ENCODE measurements at regions not wholly inside any gene's neighbourhood (a gene's known extent, or its start where the extent isn't known, plus 50 kb on each side); places are given as distances from the start of the nearest gene placed in this dataset.

GRCh38 chr14:65346474-65346873 lies 66.1 kb upstream of the FUT8 start:
- intact Hi-C loops (cut with micrococcal nuclease), result no loop called here

DNA sequence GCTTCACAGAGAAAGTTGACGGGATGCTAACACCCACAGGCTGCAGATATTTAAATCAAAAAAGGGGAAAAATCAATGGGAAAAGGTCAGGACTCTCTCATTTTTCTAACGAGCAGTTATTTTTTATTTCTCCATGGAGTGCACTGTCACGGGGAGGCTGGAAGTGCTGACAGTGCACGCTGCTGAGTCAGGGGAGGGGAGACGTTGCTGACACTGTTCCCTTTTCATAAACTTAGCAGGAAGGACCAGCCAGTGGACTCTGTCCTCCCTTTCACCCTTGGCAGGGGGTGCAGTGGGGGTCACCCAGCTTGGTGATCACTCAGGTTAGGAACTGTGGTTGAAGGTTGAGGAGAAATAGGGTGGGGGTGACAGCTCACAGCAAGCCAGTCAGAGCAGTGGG lies 65.6 kb upstream of the FUT8 start:
- intact Hi-C loops (cut with micrococcal nuclease), result no loop called here

DNA sequence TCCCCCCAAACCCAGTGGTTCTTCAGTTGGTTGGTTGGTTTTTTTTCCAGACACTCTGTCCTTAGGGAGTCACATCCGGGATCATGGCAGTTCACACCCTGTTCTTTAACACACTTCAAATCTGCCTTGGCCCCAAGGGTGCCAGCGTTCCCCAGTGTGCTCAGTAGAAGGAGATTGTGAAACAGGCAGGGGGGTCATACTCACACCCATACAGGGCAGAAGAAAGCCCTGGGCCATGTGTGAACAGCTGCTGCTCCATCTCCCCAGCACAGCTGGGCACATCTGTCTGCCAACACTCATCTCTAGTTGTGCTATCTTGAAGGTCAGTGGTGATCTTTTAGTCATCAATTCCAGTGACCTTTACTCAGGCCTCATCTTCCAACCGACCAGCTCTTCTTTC lies 64.4 kb upstream of the FUT8 start:
- intact Hi-C loops (cut with micrococcal nuclease), result no loop called here

DNA sequence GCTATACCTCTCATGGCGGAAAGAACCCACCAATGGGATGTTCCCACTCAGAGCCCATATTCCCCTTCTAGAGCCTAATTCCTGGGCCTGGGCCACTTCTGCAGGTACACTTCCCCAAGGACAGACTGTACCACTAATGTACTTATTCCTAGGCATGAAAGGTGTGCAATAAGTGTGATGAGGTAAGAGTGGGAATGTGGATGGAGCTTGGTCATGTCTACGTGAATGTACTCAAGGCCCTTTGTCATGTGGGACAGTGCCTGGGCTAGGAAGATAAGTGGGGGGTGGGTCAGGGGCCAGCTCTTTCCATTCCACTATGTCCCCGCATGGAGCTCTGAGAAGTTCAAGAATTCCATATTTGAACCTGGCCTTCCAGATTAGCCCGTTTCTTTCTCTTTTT lies 63.4 kb upstream of the FUT8 start:
- intact Hi-C loops (cut with micrococcal nuclease), result no loop called here

DNA sequence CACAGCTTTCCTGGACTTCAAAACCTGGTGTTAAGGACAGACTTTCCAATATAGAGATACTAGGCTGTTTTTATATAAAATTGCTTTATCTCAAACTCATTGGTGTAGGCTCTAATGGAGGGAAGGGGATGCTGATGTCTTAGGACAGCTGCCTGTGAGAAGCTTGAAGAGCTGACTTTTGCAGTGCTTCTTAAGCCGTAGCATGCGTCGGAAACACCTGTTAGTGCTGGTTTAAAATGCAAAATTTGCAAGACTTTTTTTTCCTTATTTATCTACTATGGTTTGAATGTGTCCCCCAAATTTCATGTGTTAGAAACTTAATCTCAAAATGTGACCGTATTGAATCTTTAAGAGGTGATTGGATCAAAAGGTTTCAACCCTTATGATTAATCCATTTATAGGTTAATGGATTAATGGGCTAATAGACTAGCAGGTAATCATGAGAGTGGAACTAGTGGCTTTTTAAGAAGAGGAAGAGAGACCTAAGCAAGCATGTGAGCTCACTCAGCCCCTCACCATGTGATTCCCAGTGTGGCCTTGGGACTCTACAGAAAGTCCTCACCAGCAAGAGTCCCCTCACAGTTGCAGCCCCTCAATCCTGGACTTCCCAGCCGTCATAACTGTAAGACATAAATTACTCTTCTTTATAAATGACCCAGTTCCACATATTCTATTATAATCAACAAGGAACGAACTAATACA lies 60.9 kb upstream of the FUT8 start:
- intact Hi-C loops (cut with micrococcal nuclease), result no loop called here

GRCh38 chr14:65352964-65353530 lies 59.5 kb upstream of the FUT8 start:
- intact Hi-C loops (cut with micrococcal nuclease), result no loop called here

DNA sequence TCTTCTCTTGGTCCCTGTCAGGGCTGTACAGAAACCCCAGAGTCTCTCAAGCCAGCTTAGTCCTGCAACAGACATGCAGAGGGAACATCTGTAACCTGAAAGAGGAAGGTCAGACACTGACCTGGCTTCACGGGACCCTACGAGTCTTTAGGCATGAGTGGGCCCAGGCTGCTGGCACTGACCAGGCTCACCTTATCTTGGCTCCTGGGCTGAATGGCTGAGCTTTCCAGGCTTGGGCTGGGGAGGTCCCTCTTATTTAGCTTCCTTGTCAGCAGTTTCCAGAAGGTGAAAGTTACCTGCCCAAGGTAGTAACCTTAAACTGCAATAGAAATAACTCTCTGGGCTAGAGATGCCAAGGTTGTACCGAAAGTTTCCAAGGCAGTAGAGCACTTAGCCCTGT lies 58.4 kb upstream of the FUT8 start:
- intact Hi-C loops (cut with micrococcal nuclease), result no loop called here

DNA sequence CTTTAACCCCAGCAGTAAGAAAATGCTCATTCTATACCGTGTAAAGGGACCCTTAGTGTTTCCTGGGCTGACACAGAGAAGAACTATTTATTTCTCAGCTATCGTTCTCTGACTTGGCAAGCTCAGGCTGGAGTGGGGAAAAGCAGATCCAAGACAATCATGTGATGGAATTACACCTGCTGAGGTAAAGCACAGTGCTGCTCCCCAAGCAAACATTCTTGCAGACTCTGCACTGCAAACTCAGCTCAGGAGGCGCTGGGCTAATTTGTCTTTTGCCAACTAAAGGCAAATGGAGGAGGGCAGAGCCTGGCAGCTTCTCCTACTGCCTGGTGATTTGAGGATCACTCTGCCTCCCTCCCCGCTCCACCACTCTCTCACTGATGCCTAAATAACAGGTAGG lies 57.8 kb upstream of the FUT8 start:
- intact Hi-C loops (cut with micrococcal nuclease), result loop anchor here (5.0 kb wide), 1 partner anchor 182 kb away; no protein-coding TSS in a partner anchor

DNA sequence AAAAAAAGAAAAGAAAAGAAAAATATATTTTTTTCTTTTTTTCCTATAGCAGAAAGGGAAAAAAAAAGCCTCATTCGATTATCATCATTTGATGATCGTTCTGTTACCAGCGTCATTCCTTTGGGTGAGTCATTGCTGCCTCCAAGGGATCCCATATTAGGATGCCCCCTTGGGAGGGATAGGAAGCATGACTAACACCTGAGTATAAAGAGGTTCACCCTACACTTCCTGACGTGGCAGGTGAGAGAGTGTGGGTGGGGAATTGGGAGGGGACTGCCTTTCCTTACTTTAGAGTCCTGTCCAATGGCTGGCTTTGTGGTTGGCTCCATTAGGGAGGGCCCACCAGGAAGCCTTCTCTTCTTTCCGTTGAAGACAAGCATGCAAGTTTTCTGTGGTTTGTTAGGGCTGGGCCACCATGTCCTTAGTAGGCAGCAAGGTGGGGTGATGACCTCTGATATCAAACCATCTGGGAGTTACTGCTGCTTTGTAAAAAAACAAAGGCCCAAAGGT lies 56.1 kb upstream of the FUT8 start:
- intact Hi-C loops (cut with micrococcal nuclease), result loop anchor here (2.0 to 5.0 kb wide), 2 partner anchors 70 to 184 kb away; no protein-coding TSS in a partner anchor

GRCh38 chr14:65357113-65357512 lies 55.4 kb upstream of the FUT8 start:
- intact Hi-C loops (cut with micrococcal nuclease), result loop anchor here (2.0 to 5.0 kb wide), 2 partner anchors 70 to 185 kb away; no protein-coding TSS in a partner anchor

DNA sequence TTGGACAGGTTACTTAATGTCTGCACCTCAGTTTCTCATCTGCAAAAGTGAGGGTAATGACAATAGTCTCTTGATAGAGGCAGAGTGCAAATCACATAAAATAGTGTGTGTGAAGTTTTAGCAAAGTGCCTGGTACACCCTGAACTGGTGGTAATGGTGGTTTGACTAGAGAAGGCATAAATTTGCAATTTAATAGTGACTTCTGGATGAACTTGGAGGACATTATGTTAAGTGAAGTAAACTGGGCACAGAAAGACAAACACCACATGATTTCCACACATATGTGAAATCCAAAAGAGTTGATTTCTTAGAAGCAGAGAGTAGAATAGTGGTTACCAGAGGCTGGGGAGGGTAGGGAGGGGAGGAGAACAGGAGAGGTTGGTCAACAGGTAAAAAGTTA lies 54.8 kb upstream of the FUT8 start:
- intact Hi-C loops (cut with micrococcal nuclease), result loop anchor here (2.0 to 5.0 kb wide), 2 partner anchors 71 to 185 kb away; no protein-coding TSS in a partner anchor

DNA sequence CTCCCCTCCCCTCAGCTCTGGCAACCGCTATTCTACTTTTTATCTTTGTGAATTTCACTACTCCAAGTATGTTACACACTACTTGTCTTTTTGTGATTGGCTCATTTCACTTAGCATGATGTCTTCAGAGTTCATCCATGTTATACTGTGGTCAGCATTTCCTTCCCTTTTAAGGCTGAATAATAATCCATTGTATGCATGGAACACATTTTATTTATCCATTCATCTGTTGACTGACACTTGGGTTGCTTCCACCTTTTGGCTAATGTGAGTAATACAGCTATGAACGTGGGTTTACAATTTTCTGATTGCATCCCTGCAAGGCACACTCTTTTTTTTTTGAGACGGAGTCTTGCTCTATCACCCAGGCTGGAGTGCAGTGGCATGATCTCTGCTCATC lies 53.0 kb upstream of the FUT8 start:
- intact Hi-C loops (cut with micrococcal nuclease), result loop anchor here (5.0 kb wide), 1 partner anchor 187 kb away; no protein-coding TSS in a partner anchor

- intact Hi-C loops (cut with micrococcal nuclease), result no loop called here
These were observed 52.3 kb upstream of the FUT8 start for GRCh38 chr14:65360144-65360784.

DNA sequence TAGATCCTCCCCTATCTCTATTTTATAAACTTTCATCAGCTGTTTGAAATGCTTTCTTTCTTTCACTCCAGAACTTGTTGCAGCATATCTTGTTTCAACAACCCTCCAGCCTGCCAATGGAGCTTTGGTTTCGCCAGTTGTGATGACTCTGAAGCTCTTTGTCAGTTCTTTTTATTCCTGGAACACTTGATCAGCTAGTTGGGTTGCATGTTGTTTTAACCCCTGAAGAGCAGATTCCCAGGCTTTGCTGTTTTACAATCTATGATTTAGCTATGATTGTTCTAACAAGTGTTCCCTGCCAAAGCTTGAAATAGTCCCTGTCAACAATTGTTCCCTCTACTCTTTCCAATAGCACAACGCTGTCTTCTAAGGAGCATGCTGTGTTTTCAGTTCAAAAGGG lies 50.6 kb upstream of the FUT8 start:
- intact Hi-C loops (cut with micrococcal nuclease), result no loop called here
